ENCODE measurements at regions not wholly inside any gene's neighbourhood (a gene's known extent, or its start where the extent isn't known, plus 50 kb on each side); places are given as distances from the start of the nearest gene placed in this dataset.

DNA sequence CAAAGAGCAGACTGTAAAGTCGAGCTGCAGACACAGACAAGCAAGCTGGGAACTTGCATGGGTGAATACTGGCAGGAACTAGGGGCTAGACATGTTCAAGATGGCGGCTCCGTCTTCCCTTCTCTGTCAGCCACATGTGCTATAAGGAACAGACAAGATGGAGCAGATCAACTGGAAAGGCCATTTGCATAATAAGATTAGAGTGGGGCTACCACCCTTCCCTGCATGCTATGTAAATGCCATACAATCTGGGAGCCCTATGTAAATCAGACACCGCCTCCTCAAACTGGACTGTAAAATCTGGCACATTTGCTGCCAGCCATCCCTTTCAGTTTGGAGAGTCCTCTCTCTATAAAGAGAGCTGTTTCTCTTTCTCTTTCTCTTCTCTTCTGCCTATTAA, 640.1 kb upstream of the CDH8 start:
- no peak for TF ChIP-seq POLR2AphosphoS5 (IDR thresholded peaks at IDR 0.05; ENCODE audit: borderline replicate concordance, low read depth, low read length)
- TF ChIP-seq EZH2 (IDR thresholded peaks at IDR 0.05) = no peak

Data from SK-N-MC (cell line).